ENCODE measurements at regions not wholly inside any gene's neighbourhood (a gene's known extent, or its start where the extent isn't known, plus 50 kb on each side); places are given as distances from the start of the nearest gene placed in this dataset.

- Histone ChIP-seq H3K27ac (ENCODE audit: low read length) (no peak overlapping the region), H3K27me3 (ENCODE audit: control insufficient read depth in 1 of 2, insufficient read depth in 2 of 2, low read length in 2 of 2) (peaks cover 0 to 6% of the 10 kb centered on the region in 2 donors), H3K4me1 (ENCODE audit: control insufficient read depth, insufficient read depth, low read length) (no peaks in the 10 kb centered on the region), H3K9me3 (ENCODE audit: control insufficient read depth in 2 of 2, low read length in 2 of 2) (peaks cover 7 to 8% of the 10 kb centered on the region in 2 donors), H3K9ac (ENCODE audit: low read length in 2 of 2) (no peak overlapping the region), H3K4me3 (ENCODE audit: low read length in 2 of 2) (no peak overlapping the region), H3K36me3 (ENCODE audit: control insufficient read depth in 2 of 2, insufficient read depth in 2 of 2, low read length in 2 of 2) (no peaks in the 10 kb centered on the region)
These were observed 477.0 kb downstream of the TBC1D22A start for GRCh38 chr22:47239474-47239860.

- Histone ChIP-seq H3K27me3 (ENCODE audit: control insufficient read depth in 1 of 2, insufficient read depth in 2 of 2, low read length in 2 of 2) (peaks cover 0 to 6% of the 10 kb centered on the region in 2 donors), H3K9ac (ENCODE audit: low read length in 2 of 2) (no peak overlapping the region), H3K4me1 (ENCODE audit: control insufficient read depth, insufficient read depth, low read length) (no peaks in the 10 kb centered on the region), H3K4me3 (ENCODE audit: low read length in 2 of 2) (no peak overlapping the region), H3K9me3 (ENCODE audit: control insufficient read depth in 2 of 2, low read length in 2 of 2) (peaks cover 1 to 8% of the 10 kb centered on the region in 2 donors), H3K27ac (ENCODE audit: low read length) (no peak overlapping the region), H3K36me3 (ENCODE audit: control insufficient read depth in 2 of 2, insufficient read depth in 2 of 2, low read length in 2 of 2) (no peaks in the 10 kb centered on the region)
These were observed 476.4 kb downstream of the TBC1D22A start for GRCh38 chr22:47238690-47239473.

DNA sequence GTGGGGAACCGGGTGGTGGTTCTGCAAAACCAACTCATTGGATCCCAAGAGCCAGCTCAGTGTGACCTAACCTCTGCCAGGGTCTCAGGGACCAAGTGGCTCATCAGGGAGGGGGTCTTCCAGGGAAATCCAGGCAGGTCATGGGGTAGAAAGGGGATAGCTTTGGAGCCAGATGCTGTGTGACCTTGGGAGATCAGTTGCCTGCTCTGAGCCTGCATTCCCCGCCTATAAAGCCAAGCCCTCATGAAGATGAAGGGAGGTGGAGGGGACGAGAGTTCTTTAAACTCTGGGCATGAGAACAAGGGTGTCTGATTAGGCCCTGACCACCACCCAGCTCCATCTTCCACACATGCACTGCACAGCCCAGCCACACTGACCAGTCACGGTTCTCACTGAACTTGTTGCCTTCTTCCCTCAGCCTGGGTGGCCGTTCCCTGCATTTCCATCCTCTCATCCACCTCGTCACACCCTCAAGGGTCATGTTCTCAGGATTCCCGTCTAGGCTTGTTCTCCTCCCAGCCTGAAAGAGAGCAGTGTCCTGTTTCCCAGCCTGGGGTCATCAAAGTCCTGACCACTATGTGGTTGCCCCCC, 475.5 kb downstream of the TBC1D22A start:
- Histone ChIP-seq H3K4me3 (ENCODE audit: low read length in 2 of 2) (no peak overlapping the region), H3K27ac (ENCODE audit: low read length) (no peak overlapping the region), H3K4me1 (ENCODE audit: control insufficient read depth, insufficient read depth, low read length) (no peaks in the 10 kb centered on the region), H3K36me3 (ENCODE audit: control insufficient read depth in 2 of 2, insufficient read depth in 2 of 2, low read length in 2 of 2) (no peaks in the 10 kb centered on the region), H3K9ac (ENCODE audit: low read length in 2 of 2) (no peak overlapping the region), H3K9me3 (ENCODE audit: control insufficient read depth in 2 of 2, low read length in 2 of 2) (peaks cover 0 to 5% of the 10 kb centered on the region in 2 donors), H3K27me3 (ENCODE audit: control insufficient read depth in 1 of 2, insufficient read depth in 2 of 2, low read length in 2 of 2) (peaks cover 0 to 6% of the 10 kb centered on the region in 2 donors)

DNA sequence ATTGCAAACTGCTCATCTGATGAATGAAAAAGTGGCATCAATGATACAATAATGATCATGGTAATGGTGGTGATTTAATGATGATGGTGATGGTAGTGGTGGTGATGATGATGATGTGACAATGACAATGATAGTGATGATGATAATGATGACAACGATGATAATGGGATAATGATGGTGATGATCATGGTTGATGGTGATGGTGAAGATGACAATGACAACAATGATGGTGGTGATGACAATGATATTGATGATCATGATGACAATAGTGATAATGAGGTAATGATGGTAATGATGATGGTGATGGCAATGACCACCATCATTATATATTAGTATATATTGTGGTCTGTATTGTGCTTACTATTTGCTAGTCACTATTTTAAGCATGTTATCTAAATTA, 474.3 kb downstream of the TBC1D22A start:
- Histone ChIP-seq H3K9ac (ENCODE audit: low read length in 2 of 2) (no peak overlapping the region), H3K27me3 (ENCODE audit: control insufficient read depth in 1 of 2, insufficient read depth in 2 of 2, low read length in 2 of 2) (peaks cover 0 to 6% of the 10 kb centered on the region in 2 donors), H3K27ac (ENCODE audit: low read length) (no peak overlapping the region), H3K4me3 (ENCODE audit: low read length in 2 of 2) (no peak overlapping the region), H3K36me3 (ENCODE audit: control insufficient read depth in 2 of 2, insufficient read depth in 2 of 2, low read length in 2 of 2) (no peaks in the 10 kb centered on the region), H3K4me1 (ENCODE audit: control insufficient read depth, insufficient read depth, low read length) (no peaks in the 10 kb centered on the region), H3K9me3 (ENCODE audit: control insufficient read depth in 2 of 2, low read length in 2 of 2) (peaks cover 0 to 5% of the 10 kb centered on the region in 2 donors)

GRCh38 chr22:47236161-47236560, 473.7 kb downstream of the TBC1D22A start:
- Histone ChIP-seq H3K27ac (ENCODE audit: low read length) (no peak overlapping the region), H3K4me1 (ENCODE audit: control insufficient read depth, insufficient read depth, low read length) (no peaks in the 10 kb centered on the region), H3K4me3 (ENCODE audit: low read length in 2 of 2) (no peak overlapping the region), H3K9ac (ENCODE audit: low read length in 2 of 2) (no peak overlapping the region), H3K27me3 (ENCODE audit: control insufficient read depth in 1 of 2, insufficient read depth in 2 of 2, low read length in 2 of 2) (peaks cover 0 to 6% of the 10 kb centered on the region in 2 donors), H3K9me3 (ENCODE audit: control insufficient read depth in 2 of 2, low read length in 2 of 2) (peaks cover 0 to 5% of the 10 kb centered on the region in 2 donors), H3K36me3 (ENCODE audit: control insufficient read depth in 2 of 2, insufficient read depth in 2 of 2, low read length in 2 of 2) (no peaks in the 10 kb centered on the region)

DNA sequence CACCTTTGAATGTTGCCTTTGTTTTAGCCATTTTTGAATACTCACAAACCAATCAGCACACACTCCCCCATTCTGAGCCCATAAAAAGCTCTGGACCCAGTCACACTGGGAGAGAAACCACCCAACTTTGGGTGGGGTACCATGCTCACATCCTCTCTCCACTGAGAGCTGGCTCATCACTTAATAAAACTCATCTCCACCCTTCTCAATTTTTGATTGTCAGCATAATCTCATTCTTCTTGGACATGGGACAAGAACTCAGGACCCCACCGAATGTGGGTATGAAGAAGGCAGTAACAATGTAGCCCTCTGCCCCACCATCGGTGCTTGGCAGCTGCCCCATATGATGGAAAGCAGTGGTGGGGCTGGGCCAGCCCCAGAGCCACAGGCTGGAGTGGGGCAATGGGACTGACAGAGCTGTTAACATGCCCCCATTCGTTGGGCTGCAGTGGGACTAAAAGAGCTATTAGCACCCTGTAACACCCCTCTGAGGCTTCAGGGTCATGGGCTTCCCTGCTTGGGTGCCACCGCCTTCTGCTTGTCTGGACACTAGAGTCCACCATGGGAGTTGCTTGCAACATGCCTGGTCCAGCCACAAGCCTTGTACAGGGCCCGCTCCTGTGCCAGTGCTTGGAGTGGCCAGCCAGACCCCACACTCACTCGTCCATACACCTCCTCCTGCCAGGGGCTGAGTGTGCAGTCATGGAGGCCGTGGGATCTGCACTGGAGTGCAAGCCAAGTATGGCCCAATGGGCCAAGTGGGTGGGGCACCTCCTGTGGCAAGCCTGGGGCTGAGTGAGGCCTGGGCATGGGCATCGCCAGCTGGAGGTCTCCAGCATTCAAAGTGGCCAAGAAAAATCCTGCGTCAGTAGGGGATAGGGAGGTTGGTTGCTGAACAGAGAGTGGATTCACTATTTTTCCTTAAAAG, 471.1 kb downstream of the TBC1D22A start:
- Histone ChIP-seq H3K27me3 (ENCODE audit: control insufficient read depth in 1 of 2, insufficient read depth in 2 of 2, low read length in 2 of 2) (peaks cover 0 to 6% of the 10 kb centered on the region in 2 donors), H3K9ac (ENCODE audit: low read length in 2 of 2) (no peak overlapping the region), H3K4me1 (ENCODE audit: control insufficient read depth, insufficient read depth, low read length) (no peaks in the 10 kb centered on the region), H3K27ac (ENCODE audit: low read length) (no peak overlapping the region), H3K9me3 (ENCODE audit: control insufficient read depth in 2 of 2, low read length in 2 of 2) (peaks cover 0 to 5% of the 10 kb centered on the region in 2 donors), H3K4me3 (ENCODE audit: low read length in 2 of 2) (no peak overlapping the region), H3K36me3 (ENCODE audit: control insufficient read depth in 2 of 2, insufficient read depth in 2 of 2, low read length in 2 of 2) (no peaks in the 10 kb centered on the region)

GRCh38 chr22:47232753-47233152, 470.3 kb downstream of the TBC1D22A start:
- no peak overlapping the region for H3K27ac ChIP-seq (ENCODE audit: low read length)
- no peaks in the 10 kb centered on the region for H3K36me3 ChIP-seq (ENCODE audit: control insufficient read depth in 2 of 2, insufficient read depth in 2 of 2, low read length in 2 of 2)
- H3K4me3 ChIP-seq (ENCODE audit: low read length in 2 of 2): no peak overlapping the region
- no peak overlapping the region for H3K9ac ChIP-seq (ENCODE audit: low read length in 2 of 2)
- no peaks in the 10 kb centered on the region for H3K4me1 ChIP-seq (ENCODE audit: control insufficient read depth, insufficient read depth, low read length)
- peaks cover 0 to 6% of the 10 kb centered on the region in 2 donors for H3K27me3 ChIP-seq (ENCODE audit: control insufficient read depth in 1 of 2, insufficient read depth in 2 of 2, low read length in 2 of 2)
- peaks cover 0 to 5% of the 10 kb centered on the region in 2 donors for H3K9me3 ChIP-seq (ENCODE audit: control insufficient read depth in 2 of 2, low read length in 2 of 2)

GRCh38 chr22:47232197-47232596, 469.7 kb downstream of the TBC1D22A start:
- Histone ChIP-seq H3K9ac (ENCODE audit: low read length in 2 of 2) (no peak overlapping the region), H3K27ac (ENCODE audit: low read length) (no peak overlapping the region), H3K4me3 (ENCODE audit: low read length in 2 of 2) (no peak overlapping the region), H3K36me3 (ENCODE audit: control insufficient read depth in 2 of 2, insufficient read depth in 2 of 2, low read length in 2 of 2) (no peaks in the 10 kb centered on the region), H3K9me3 (ENCODE audit: control insufficient read depth in 2 of 2, low read length in 2 of 2) (peaks cover 0 to 5% of the 10 kb centered on the region in 2 donors), H3K27me3 (ENCODE audit: control insufficient read depth in 1 of 2, insufficient read depth in 2 of 2, low read length in 2 of 2) (peaks cover 0 to 6% of the 10 kb centered on the region in 2 donors), H3K4me1 (ENCODE audit: control insufficient read depth, insufficient read depth, low read length) (no peaks in the 10 kb centered on the region)

GRCh38 chr22:47231759-47232158, 469.3 kb downstream of the TBC1D22A start:
- H3K4me1 ChIP-seq (ENCODE audit: control insufficient read depth, insufficient read depth, low read length): no peaks in the 10 kb centered on the region
- peaks cover 0 to 6% of the 10 kb centered on the region in 2 donors for H3K27me3 ChIP-seq (ENCODE audit: control insufficient read depth in 1 of 2, insufficient read depth in 2 of 2, low read length in 2 of 2)
- H3K9me3 ChIP-seq (ENCODE audit: control insufficient read depth in 2 of 2, low read length in 2 of 2): peaks cover 0 to 3% of the 10 kb centered on the region in 2 donors
- no peak overlapping the region for H3K9ac ChIP-seq (ENCODE audit: low read length in 2 of 2)
- no peak overlapping the region for H3K4me3 ChIP-seq (ENCODE audit: low read length in 2 of 2)
- no peak overlapping the region for H3K27ac ChIP-seq (ENCODE audit: low read length)
- no peaks in the 10 kb centered on the region for H3K36me3 ChIP-seq (ENCODE audit: control insufficient read depth in 2 of 2, insufficient read depth in 2 of 2, low read length in 2 of 2)

DNA sequence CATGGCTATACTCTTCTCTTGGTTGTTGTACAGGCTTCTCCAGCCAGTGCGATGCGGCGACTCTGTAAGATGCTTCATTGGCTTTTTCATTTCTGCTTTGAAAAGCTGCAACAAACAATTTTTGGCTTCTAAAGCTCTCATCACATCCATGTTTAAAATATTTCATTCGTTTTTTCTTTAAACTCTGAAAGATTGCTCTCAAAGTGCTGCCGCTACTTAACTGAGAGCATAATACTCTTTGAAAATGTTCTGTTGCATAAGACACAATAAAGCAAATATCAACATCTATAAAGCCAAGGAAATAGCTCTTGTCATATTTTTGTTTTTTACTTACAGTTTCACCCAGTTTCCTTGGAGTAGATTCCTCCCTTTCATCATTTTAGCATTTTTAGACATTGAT, 468.3 kb downstream of the TBC1D22A start:
- Histone ChIP-seq H3K36me3 (ENCODE audit: control insufficient read depth in 2 of 2, insufficient read depth in 2 of 2, low read length in 2 of 2) (no peaks in the 10 kb centered on the region), H3K4me3 (ENCODE audit: low read length in 2 of 2) (no peak overlapping the region), H3K27ac (ENCODE audit: low read length) (no peak overlapping the region), H3K4me1 (ENCODE audit: control insufficient read depth, insufficient read depth, low read length) (no peaks in the 10 kb centered on the region), H3K27me3 (ENCODE audit: control insufficient read depth in 1 of 2, insufficient read depth in 2 of 2, low read length in 2 of 2) (peaks cover 0 to 6% of the 10 kb centered on the region in 2 donors), H3K9me3 (ENCODE audit: control insufficient read depth in 2 of 2, low read length in 2 of 2) (peaks cover 0 to 3% of the 10 kb centered on the region in 2 donors), H3K9ac (ENCODE audit: low read length in 2 of 2) (no peak overlapping the region)

All from stomach smooth muscle (tissue), 2 donors.